ENCODE measurements at regions not wholly inside any gene's neighbourhood (a gene's known extent, or its start where the extent isn't known, plus 50 kb on each side); places are given as distances from the start of the nearest gene placed in this dataset.
"Not testable (repeated sequence)": the region's sequence is repeated elsewhere in the genome, so short reads cannot be mapped to it uniquely, and the experiment has no call there.

DNA sequence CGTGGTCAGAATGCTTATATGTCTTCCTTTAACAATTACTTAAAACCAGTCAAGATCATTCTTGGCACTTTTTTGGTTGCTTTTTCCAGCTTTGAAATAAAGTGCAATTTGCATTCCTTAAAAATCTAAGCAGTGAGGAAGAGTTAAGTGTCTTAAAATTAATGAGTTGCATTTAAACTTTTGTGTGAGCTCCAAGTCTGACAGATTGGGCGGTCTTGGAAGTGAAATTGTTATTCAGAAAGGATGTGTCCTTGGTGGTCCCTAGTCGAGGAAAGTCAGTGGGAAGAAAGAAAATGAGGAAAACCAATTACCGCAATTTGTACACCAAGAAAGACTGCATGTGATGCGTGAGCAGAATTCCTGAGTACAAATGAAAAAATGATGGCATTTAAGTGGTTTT is 132.5 kb downstream of the HHIPL2 start:
- DNase-seq: no peak

- DNase-seq: no peak
Measured at GRCh38 chr1:222413991-222414549, 133.8 kb downstream of the HHIPL2 start.

GRCh38 chr1:222413436-222413835 is 134.5 kb downstream of the HHIPL2 start:
- no peak for DNase-seq

DNA sequence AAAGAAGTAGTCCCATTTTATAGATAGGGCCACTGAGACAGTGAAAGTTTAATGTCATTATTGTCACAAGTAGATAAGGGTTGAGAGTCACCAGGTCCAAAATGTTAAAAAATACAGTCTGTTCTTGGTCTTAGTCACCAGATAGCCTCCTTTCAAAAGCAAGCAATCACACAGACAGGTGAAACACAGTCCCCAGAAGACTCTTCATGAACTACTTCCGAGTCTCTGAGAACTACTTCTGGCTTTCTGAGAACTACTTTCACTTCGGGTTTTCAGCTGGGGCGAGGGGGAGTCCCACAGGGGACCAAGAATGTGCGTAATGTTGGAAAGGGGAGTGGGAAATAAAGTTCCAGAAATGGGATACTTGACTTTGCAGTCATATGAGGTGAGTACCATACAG is 143.2 kb downstream of the HHIPL2 start:
- no peak for DNase-seq

- DNase-seq: no peak
Measured at GRCh38 chr1:222399197-222399596, 148.7 kb downstream of the HHIPL2 start.

- DNase-seq: no peak
Measured at GRCh38 chr1:222394224-222394623, 153.7 kb downstream of the HHIPL2 start.

- DNase-seq: no peak
Measured at GRCh38 chr1:222392556-222392955, 155.3 kb downstream of the HHIPL2 start.

- no peak for DNase-seq
Measured at GRCh38 chr1:222390181-222390580, 157.7 kb downstream of the HHIPL2 start.

DNA sequence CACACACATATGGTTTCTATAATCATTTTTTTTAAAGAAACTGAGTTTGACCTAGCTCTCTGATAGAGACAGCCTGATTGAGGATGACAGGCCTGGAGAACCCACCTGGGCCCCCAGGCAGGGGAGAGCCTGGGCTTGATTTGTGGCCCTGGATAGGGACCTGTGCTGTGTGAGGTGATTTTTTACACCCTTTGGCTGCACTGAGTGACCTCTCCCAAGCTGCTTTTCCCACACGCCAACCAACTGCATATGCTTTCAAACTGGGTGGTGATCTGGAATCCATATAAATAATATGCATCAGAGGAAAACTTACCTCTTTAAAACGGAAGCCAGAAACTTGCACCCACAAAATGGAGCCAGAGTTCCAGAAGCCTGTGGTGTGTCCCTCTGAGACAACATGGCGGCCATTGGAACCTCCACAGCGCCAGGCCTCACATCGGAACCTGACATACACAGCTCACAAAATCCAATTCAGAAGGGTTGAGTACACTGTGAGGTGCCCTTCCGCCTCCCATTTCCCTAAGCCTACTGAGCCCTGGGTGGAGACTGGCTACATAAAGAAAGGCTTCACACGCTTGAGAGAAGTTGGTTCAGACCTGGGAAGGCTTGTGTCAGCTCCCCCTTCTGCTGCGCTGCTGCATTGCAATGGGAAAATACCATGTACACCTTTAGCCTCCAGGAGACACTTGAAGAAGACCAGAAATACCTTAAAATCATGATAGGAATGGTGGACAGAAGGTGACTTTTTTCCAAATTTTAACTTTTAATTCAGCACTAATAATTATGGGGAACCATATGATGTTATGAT is 160.7 kb downstream of the HHIPL2 start:
- DNase-seq: no peak

- DNase-seq: no peak
Measured at GRCh38 chr1:222385955-222386354, 161.9 kb downstream of the HHIPL2 start.

- DNase-seq: no peak
Measured at GRCh38 chr1:222385262-222385661, 162.6 kb downstream of the HHIPL2 start.

DNA sequence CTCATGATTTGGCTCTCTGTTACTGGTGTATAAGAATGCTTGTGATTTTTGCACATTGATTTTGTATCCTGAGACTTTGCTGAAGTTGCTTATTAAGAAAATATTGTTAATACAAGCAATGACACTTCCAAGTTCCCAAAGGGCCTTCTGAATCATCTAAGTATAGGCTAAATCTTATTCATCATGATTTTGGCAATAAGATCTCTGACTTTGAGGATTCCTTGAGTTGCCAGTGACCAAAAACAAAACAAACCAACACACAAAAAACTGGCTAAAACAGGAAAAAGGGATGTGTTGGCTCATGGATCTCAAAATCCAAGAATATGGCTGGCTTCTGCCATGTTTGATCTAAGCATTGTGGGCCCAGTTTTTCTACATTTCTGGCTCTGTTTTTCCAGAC is 163.4 kb downstream of the HHIPL2 start:
- no peak for DNase-seq

- no peak for DNase-seq
Measured at GRCh38 chr1:222382171-222382570, 165.7 kb downstream of the HHIPL2 start.

GRCh38 chr1:222377428-222378088 is 170.3 kb downstream of the HHIPL2 start:
- no peak for DNase-seq

GRCh38 chr1:222376791-222377190 is 171.1 kb downstream of the HHIPL2 start:
- not testable (repeated sequence) for DNase-seq

DNA sequence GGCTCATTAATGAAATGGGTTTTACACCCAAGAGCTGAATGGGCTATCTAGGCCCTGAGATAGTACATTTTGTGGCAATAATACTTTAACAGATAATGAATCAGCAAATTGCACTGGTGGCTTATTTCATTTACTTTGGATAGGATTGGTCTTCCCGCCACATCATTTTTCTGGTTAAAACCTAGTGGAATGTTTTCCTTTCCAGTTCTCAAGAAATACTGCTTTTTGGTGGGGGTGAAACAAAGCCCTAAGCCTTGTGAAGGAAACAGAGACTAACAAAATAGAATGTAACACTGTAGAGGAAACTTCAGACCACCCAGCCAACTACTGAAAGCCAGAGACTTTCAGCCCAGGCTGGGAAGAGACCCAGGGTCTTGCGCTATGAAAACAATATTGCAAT is 172.2 kb downstream of the HHIPL2 start:
- no peak for DNase-seq

DNA sequence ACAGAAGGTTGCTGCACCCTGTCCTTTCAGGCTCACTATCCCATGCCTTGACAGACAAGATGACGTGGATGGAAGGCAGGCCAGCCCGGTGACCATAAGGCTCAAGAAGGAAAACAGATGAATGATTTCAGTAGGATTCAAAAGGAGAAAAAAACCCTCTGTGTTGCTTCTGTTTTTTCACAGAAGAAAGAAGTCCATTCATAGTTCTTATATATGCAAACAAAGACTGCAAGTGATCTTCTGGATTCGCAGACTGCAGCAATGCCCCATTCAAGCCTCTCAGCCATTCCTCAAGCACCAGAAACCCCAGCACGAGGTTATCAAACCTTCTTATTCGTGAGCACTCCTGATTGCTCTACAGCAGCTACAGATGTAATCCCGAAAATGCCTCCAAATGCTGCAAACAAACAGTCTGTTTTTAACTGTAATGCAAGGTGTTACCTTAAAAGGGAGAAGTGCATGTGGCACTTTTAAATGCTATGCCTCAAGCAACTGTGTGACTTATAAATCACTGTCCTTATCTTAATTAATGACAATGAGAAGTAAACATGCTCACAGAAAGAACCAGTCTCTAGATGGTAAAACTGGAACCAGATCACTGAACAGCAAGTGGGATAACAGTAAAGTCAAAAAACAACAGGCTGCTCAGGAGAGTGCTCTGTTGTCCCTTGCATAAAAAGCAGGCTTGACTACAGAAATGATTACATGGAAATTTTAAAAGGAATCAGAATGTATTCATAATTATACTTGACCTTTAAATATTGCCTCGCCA is 173.9 kb downstream of the HHIPL2 start:
- no peak for DNase-seq

- no peak for DNase-seq
Measured at GRCh38 chr1:222373216-222373615, 174.7 kb downstream of the HHIPL2 start.

DNA sequence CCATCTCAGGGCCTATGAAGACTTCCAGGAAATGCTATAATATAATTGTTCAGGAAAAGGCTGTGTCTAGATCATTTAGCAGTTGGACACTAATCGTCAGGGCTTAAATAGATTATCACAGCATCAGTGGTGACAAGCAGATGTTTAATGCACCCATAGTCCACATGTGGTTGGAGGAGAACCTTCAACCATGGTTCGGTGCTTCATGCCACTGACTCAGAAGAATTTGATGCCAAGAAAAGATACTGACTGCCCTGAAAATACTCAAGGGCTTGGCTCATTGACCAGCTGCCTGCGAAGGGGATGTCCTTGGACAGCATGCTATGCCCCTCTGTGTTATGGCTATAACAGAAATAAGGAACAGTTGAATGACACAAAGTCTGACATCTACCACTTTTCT is 175.7 kb downstream of the HHIPL2 start:
- no peak for DNase-seq

- no peak for DNase-seq
Measured at GRCh38 chr1:222370913-222371675, 176.8 kb downstream of the HHIPL2 start.

DNA sequence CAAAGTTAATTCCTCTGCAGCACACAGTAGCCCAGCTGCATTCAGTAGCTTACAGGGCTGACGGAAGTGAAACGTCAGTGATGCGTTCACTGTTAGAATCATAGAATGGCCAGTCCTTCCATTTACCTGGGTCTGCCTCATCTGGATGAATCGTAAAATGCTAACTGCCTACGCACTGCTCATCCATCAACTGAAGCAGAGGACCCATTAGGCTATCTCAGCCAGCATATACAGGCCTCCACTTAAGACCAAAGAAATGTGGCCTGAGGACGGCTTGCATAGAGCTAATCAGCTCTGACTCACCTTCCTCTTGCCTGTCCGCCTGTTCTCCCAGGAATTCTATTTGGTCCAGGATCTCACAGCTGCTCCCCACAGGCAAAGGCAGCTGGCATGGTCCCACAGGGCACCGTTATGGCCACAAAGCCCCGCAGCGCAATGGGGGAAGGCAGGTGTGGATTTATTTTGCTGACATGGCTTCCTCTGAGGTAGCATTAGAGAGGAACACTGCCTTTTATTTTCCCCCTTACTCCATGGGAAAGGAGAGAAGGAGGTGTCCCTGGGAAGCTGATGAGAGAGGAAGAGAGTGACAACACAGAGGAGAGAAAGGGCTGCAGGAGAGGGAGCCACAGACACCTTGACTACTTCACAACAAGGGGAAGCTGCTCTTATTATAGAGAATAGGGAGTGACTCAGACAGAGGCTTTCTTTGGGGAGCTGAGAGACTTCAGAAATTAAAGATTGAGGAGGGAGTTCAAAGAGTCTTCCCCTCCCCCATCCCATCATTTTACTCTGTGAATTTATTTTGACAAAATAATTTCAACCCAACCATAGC is 177.6 kb downstream of the HHIPL2 start:
- DNase-seq: no peak

DNA sequence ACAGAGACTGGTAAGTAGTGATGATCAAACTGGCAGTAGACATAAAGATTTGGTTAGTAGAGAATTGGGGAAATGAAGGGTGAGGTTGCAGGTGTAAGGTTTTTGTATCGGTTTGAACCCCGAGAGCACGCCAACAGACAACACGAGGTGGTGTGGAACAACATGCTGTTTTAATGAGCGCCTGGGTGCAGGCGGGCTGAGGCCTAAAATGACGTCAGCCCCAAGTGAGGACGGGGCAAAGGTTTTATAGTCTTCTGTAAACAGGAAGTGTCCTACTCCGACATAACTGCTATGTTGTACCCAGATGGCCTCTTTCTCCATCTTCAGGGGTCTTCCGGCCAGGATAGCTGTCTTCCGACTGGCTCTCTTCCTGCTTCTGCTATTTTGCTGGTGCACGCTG is 178.8 kb downstream of the HHIPL2 start:
- DNase-seq: no peak

Data from activated CD8-positive, alpha-beta memory T cell treated with anti-CD3 and anti-CD28 coated beads for 24 hours (primary cell).